NOMO-1 treated with DMSO at 0.1 percent for 48 hours (cell line): ENCODE measurements at regions not wholly inside any gene's neighbourhood (a gene's known extent, or its start where the extent isn't known, plus 50 kb on each side); places are given as distances from the start of the nearest gene placed in this dataset.
"Not testable (repeated sequence)": the region's sequence is repeated elsewhere in the genome, so short reads cannot be mapped to it uniquely, and the experiment has no call there.

ENCODE experiments used
- DNase-seq: peaks from one replicate; lab custom pipeline; 2025; ENCODE audit not compliant: unreplicated experiment; lab: John Stamatoyannopoulos, UW

GRCh38 chrX:114272096-114272686, 311.7 kb upstream of the HTR2C start:
- DNase-seq, result peak; percentile 9

GRCh38 chrX:114270371-114270770, 313.5 kb upstream of the HTR2C start:
- not testable (repeated sequence) for DNase-seq

- DNase-seq, result no peak
These were observed 315.2 kb upstream of the HTR2C start for GRCh38 chrX:114268643-114269042.

- no peak for DNase-seq
These were observed 316.7 kb upstream of the HTR2C start for GRCh38 chrX:114267142-114267541.

GRCh38 chrX:114252186-114252585, 331.7 kb upstream of the HTR2C start:
- DNase-seq, result no peak

- DNase-seq, result no peak
These were observed 332.3 kb upstream of the HTR2C start for GRCh38 chrX:114251575-114251974.

- DNase-seq, result no peak
These were observed 362.4 kb upstream of the HTR2C start for GRCh38 chrX:114221445-114221844.

GRCh38 chrX:114210879-114211278, 373.0 kb upstream of the HTR2C start:
- no peak for DNase-seq

- no peak for DNase-seq
These were observed 382.3 kb upstream of the HTR2C start for GRCh38 chrX:114201622-114202021.

GRCh38 chrX:114181195-114181594, 402.7 kb upstream of the HTR2C start:
- DNase-seq, result no peak

GRCh38 chrX:114178126-114178525, 405.8 kb upstream of the HTR2C start:
- DNase-seq, result peak; percentile 29

- not testable (repeated sequence) for DNase-seq
These were observed 416.6 kb upstream of the HTR2C start for GRCh38 chrX:114167276-114167675.

GRCh38 chrX:114166601-114167000, 417.3 kb upstream of the HTR2C start:
- no peak for DNase-seq

- no peak for DNase-seq
These were observed 418.3 kb upstream of the HTR2C start for GRCh38 chrX:114165537-114165936.

GRCh38 chrX:114162068-114162735, 421.7 kb upstream of the HTR2C start:
- DNase-seq, result no peak

- no peak for DNase-seq
These were observed 431.1 kb upstream of the HTR2C start for GRCh38 chrX:114152801-114153200.

GRCh38 chrX:114152130-114152529, 431.8 kb upstream of the HTR2C start:
- DNase-seq, result peak; percentile 61

- DNase-seq, result no peak
These were observed 449.4 kb upstream of the HTR2C start for GRCh38 chrX:114134465-114134864.

GRCh38 chrX:114127411-114128025, 456.4 kb upstream of the HTR2C start:
- no peak for DNase-seq

GRCh38 chrX:114127005-114127404, 456.9 kb upstream of the HTR2C start:
- DNase-seq, result no peak

- peak; percentile 9 for DNase-seq
These were observed 482.8 kb upstream of the HTR2C start for GRCh38 chrX:114101081-114101480.

- DNase-seq, result no peak
These were observed 486.0 kb upstream of the HTR2C start for GRCh38 chrX:114097866-114098265.
